GM12875 (cell line): ENCODE measurements at regions not wholly inside any gene's neighbourhood (a gene's known extent, or its start where the extent isn't known, plus 50 kb on each side); places are given as distances from the start of the nearest gene placed in this dataset.
"Not testable (repeated sequence)": the region's sequence is repeated elsewhere in the genome, so short reads cannot be mapped to it uniquely, and the experiment has no call there.

Source experiments
- H3K4me3 ChIP-seq: one replicate; pipeline ENCODE4 v1.5.1; 2011; ENCODE audit warnings: low read depth, low read length, control low read depth
- CTCF ChIP-seq: IDR thresholded peaks from 2 replicates; pipeline ENCODE4 v1.5.1; 2011; ENCODE audit warnings: low read depth, mild to moderate bottlenecking, control low read depth, inconsistent platforms, low read length, moderate library complexity, borderline replicate concordance; ENCODE audit not compliant: insufficient read depth

- no peak overlapping the region for H3K4me3 ChIP-seq
- TF ChIP-seq CTCF = no peak
These were observed 486.3 kb downstream of the DIRAS2 start for GRCh38 chr9:90156318-90156717.

DNA sequence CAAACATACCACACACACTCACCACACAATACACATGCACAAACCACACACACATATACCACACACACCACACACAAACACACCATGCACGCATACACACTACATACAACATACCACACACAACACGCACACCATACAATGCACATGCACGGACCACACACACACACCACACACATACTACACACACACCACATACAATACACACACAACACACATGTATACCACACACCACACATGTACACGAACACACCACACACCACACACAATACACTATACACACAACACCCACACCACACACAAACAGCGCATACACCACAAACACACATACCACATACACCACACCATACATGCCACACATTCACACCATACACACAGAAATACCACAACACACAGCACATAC lies 480.3 kb downstream of the DIRAS2 start:
- no peak for TF ChIP-seq CTCF

GRCh38 chr9:90162819-90163218 lies 479.8 kb downstream of the DIRAS2 start:
- TF ChIP-seq CTCF = no peak
- H3K4me3 ChIP-seq = no peak overlapping the region

More for the DNA sequence above, 480.3 kb downstream of the DIRAS2 start:
- H3K4me3 ChIP-seq = no peak overlapping the region

DNA sequence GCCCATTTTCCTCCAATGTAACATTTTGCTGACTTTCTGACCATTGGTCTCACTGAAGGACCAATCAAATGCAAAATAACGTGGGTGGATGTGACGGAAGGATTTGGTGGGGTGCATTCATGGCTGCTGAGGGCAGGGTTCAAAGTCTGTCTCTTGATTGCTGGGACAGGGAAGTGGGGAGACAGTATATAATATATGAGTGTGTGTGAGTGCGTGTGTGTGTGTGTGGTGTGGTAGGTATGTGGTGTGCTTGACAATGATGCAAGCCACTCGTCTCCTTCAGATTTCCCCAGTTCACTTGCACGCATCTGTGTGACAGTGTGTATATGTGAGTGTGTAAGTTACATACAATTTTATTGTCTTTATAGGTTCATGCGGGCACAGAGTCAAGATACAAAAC lies 477.3 kb downstream of the DIRAS2 start:
- no peak for TF ChIP-seq CTCF
- H3K4me3 ChIP-seq = no peak overlapping the region

DNA sequence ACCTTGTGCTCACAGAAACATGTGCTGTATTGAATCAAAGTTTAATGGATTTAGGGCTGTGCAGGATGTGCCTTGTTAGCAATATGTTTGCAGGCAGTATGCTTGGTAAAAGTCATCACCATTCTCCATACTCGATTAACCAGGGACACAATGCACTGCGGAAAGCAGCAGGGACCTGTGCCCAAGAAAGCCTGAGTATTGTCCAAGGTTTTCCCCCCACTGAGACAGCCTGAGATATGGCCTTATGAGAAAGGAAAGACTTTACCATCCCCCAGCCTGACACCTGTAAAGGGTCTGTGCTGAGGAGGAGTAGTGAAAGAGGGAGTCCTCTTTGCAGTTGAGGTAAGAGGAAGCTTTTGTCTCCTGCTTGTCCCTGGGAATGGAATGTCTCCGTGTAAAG lies 476.2 kb downstream of the DIRAS2 start:
- H3K4me3 ChIP-seq = not testable (repeated sequence)

GRCh38 chr9:90167914-90168313 lies 474.7 kb downstream of the DIRAS2 start:
- no peak overlapping the region for H3K4me3 ChIP-seq
- TF ChIP-seq CTCF = no peak

DNA sequence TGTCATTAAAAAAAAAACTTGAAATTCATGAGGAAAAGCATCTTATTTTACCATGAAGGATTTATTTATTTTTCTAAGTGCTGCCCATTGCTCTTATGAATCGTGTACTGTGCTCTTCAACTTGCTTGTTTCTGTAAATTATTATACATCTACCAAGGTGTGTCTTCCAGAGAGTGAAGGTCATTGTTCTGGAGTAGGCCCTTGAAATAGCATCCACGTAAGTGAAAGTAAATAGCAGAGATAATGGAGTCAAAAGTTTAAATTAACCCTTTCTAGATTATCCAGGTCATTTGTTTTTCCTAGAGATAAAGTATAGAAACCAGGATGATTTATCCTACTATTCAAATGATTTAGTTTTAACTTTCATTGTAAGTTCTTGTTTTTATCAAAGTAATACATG lies 473.1 kb downstream of the DIRAS2 start:
- no peak for TF ChIP-seq CTCF
- H3K4me3 ChIP-seq = no peak overlapping the region

- not testable (repeated sequence) for H3K4me3 ChIP-seq
These were observed 468.7 kb downstream of the DIRAS2 start for GRCh38 chr9:90173935-90174334.

- H3K4me3 ChIP-seq = not testable (repeated sequence)
These were observed 468.3 kb downstream of the DIRAS2 start for GRCh38 chr9:90174346-90174745.
